ENCODE measurements at regions not wholly inside any gene's neighbourhood (a gene's known extent, or its start where the extent isn't known, plus 50 kb on each side); places are given as distances from the start of the nearest gene placed in this dataset.

DNA sequence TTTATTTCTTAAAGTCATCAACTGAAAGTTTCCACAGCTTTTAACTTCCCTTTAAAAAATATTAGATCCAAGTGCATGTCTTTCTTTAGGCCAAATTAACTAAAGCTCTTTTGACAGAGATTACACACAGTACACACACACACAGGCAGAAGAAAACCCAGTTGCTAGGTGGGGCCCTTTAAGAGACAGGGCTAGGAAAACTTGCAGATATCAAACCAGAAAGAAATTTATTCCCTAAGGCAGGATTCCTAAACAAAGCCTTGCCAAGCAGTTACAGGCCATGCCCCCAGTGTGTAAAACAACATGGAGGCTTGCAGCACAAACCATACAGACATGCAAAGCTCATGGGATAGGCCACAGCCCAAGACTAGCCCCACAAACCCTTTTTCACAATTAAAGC, 123.4 kb downstream of the FSCB start:
- no peaks in the 10 kb centered on the region for H3K9me3 ChIP-seq (ENCODE audit: control insufficient read depth, insufficient read depth, low read depth, low read length)
- POLR2A ChIA-PET: no interaction called here
- no peak overlapping the region for H3K4me3 ChIP-seq (ENCODE audit: low read depth, low read length)
- no peaks in the 10 kb centered on the region for H3K4me1 ChIP-seq (ENCODE audit: control insufficient read depth, insufficient read depth, low read length)
- no peaks in the 10 kb centered on the region for H3K36me3 ChIP-seq (ENCODE audit: control insufficient read depth in 2 of 2, insufficient read depth in 1 of 2, low read length in 2 of 2)
- no peak overlapping the region for H3K27ac ChIP-seq (ENCODE audit: extremely low read depth, low read depth, low read length)
- TF ChIP-seq BCL11B (tag by site-specific recombination; IDR thresholded peaks at IDR 0.05; ENCODE audit: low read depth) (no peak), ZNF600 (tag by site-specific recombination; IDR thresholded peaks at IDR 0.05) (no peak), ZNF624 (tag by site-specific recombination; IDR thresholded peaks at IDR 0.05) (no peak), ZNF169 (tag by site-specific recombination; IDR thresholded peaks at IDR 0.05) (no peak), ZNF112 (tag by site-specific recombination; IDR thresholded peaks at IDR 0.05) (no peak), ZSCAN30 (tag by site-specific recombination; IDR thresholded peaks at IDR 0.05) (no peak), ZNF433 (tag by site-specific recombination; IDR thresholded peaks at IDR 0.05; ENCODE audit: low read depth) (no peak), GLIS2 (tag by site-specific recombination; IDR thresholded peaks at IDR 0.05) (no peak), ZNF473 (tag by site-specific recombination; IDR thresholded peaks at IDR 0.05) (no peak), KLF16 (tag by site-specific recombination; IDR thresholded peaks at IDR 0.05) (no peak), REPIN1 (tag by site-specific recombination; IDR thresholded peaks at IDR 0.05; ENCODE audit: low read depth) (no peak), ZNF2 (tag by site-specific recombination; IDR thresholded peaks at IDR 0.05) (no peak), ZNF610 (tag by site-specific recombination; IDR thresholded peaks at IDR 0.05; ENCODE audit: borderline replicate concordance) (no peak), ZNF837 (tag by site-specific recombination; IDR thresholded peaks at IDR 0.05) (no peak), ZNF701 (tag by site-specific recombination; IDR thresholded peaks at IDR 0.05) (no peak), ZNF26 (tag by site-specific recombination; IDR thresholded peaks at IDR 0.05) (no peak), ZNF266 (tag by site-specific recombination; IDR thresholded peaks at IDR 0.05; ENCODE audit: low read depth) (no peak)
- TF ChIP-seq, protein P1, sequence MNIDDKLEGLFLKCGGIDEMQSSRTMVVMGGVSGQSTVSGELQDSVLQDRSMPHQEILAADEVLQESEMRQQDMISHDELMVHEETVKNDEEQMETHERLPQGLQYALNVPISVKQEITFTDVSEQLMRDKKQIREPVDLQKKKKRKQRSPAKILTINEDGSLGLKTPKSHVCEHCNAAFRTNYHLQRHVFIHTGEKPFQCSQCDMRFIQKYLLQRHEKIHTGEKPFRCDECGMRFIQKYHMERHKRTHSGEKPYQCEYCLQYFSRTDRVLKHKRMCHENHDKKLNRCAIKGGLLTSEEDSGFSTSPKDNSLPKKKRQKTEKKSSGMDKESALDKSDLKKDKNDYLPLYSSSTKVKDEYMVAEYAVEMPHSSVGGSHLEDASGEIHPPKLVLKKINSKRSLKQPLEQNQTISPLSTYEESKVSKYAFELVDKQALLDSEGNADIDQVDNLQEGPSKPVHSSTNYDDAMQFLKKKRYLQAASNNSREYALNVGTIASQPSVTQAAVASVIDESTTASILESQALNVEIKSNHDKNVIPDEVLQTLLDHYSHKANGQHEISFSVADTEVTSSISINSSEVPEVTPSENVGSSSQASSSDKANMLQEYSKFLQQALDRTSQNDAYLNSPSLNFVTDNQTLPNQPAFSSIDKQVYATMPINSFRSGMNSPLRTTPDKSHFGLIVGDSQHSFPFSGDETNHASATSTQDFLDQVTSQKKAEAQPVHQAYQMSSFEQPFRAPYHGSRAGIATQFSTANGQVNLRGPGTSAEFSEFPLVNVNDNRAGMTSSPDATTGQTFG (tag by site-specific recombination; IDR thresholded peaks at IDR 0.05; ENCODE audit: borderline replicate concordance): no peak
- CTCF ChIA-PET: no interaction called here

DNA sequence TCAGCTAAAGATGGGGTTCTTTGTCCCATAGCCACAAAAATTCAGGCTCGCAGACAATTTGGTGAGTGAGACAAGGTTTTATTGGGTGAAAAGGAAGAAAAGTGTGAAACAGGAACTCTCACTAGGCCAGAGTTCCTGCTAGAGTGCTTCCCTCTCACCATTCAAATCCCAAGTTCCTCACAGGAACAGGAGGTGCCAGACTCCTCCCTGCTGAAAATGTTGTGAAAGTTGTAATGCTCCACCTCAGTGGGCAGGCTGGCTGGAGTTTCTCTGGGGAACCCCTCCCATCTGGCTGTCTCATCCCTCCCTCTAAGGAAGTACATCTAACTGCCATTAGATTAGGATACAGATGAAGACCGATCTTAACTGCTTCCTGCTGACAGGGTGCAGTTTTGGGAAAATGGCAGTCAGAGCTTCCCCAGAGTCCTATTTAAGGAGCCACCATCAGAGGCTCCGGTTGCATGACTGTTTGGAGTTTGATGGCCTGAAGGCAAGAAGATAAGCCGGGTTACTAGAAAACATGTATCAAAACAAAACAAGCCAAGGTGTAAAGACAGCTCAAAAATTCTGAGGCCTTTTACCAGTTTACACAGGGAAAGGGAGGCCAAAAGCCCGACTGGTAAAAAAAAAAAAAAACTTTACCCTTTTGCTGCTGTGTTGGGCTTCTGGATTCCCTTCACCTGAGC, 127.6 kb downstream of the FSCB start:
- no peak overlapping the region for H3K27ac ChIP-seq (ENCODE audit: extremely low read depth, low read depth, low read length)
- ChIA-PET CTCF (no interaction called here), POLR2A (no interaction called here)
- H3K4me1 ChIP-seq (ENCODE audit: control insufficient read depth, insufficient read depth, low read length): no peaks in the 10 kb centered on the region
- no peaks in the 10 kb centered on the region for H3K9me3 ChIP-seq (ENCODE audit: control insufficient read depth, insufficient read depth, low read depth, low read length)
- no peaks in the 10 kb centered on the region for H3K36me3 ChIP-seq (ENCODE audit: control insufficient read depth in 2 of 2, insufficient read depth in 1 of 2, low read length in 2 of 2)
- no peak overlapping the region for H3K4me3 ChIP-seq (ENCODE audit: low read depth, low read length)
- TF ChIP-seq ZNF433 (tag by site-specific recombination; IDR thresholded peaks at IDR 0.05; ENCODE audit: low read depth): no peak
- TF ChIP-seq ZNF544 (tag by site-specific recombination; IDR thresholded peaks at IDR 0.05): no peak
- TF ChIP-seq ZNF155 (tag by site-specific recombination; IDR thresholded peaks at IDR 0.05): no peak
- no peak for TF ChIP-seq ZNF561 (tag by site-specific recombination; IDR thresholded peaks at IDR 0.05; ENCODE audit: borderline replicate concordance)
- TF ChIP-seq PRDM2 (tag by site-specific recombination; IDR thresholded peaks at IDR 0.05; ENCODE audit: borderline replicate concordance): no peak
- TF ChIP-seq, protein P1 (tag by site-specific recombination; IDR thresholded peaks at IDR 0.05; ENCODE audit: borderline replicate concordance): no peak
- TF ChIP-seq ZBTB21 (tag by site-specific recombination; IDR thresholded peaks at IDR 0.05): no peak
- no peak for TF ChIP-seq ZNF747 (tag by site-specific recombination; IDR thresholded peaks at IDR 0.05)

Data from HEK293 (cell line).